SK-N-SH (cell line): ENCODE measurements at regions not wholly inside any gene's neighbourhood (a gene's known extent, or its start where the extent isn't known, plus 50 kb on each side); places are given as distances from the start of the nearest gene placed in this dataset.

ENCODE experiments used
- CTCF ChIP-seq: fragments of 200-600 bp; sonication (generic); IDR thresholded peaks from 2 replicates; pipeline ENCODE4 v1.6.1; 2017; ENCODE audit warnings: antibody characterized with exemption, mild to moderate bottlenecking, moderate library complexity
- EZH2phosphoT487 ChIP-seq: fragments of 200-600 bp; sonication (generic); IDR thresholded peaks from 2 replicates; pipeline ENCODE4 v1.6.1; 2017; ENCODE audit warnings: low read depth, mixed run types, mild to moderate bottlenecking, antibody characterized with exemption, moderate library complexity, borderline replicate concordance
- FOXJ3 ChIP-seq: sonication (generic); formaldehyde crosslinking; IDR thresholded peaks from 2 replicates; pipeline ENCODE4 v1.5.1; 2020; ENCODE audit warnings: mild to moderate bottlenecking, missing genetic modification reagents
- FOXM1 ChIP-seq: IDR thresholded peaks from 2 replicates; pipeline ENCODE4 v1.4.0; 2012; ENCODE audit warnings: low read depth, mild to moderate bottlenecking
- GABPA ChIP-seq: IDR thresholded peaks from 2 replicates; pipeline ENCODE4 v1.4.0; 2012; ENCODE audit warnings: low read depth, mild to moderate bottlenecking
- JUND ChIP-seq: IDR thresholded peaks from 2 replicates; pipeline ENCODE4 v1.4.0; 2012
- MAX ChIP-seq: IDR thresholded peaks from 2 replicates; pipeline ENCODE4 v1.4.0; 2012; ENCODE audit warnings: low read depth
- MEF2A ChIP-seq: IDR thresholded peaks from 2 replicates; pipeline ENCODE4 v1.4.0; 2012; ENCODE audit warnings: low read depth, borderline replicate concordance
- RCOR1 ChIP-seq: fragments of 150-350 bp; IDR thresholded peaks from 2 replicates; pipeline ENCODE4 v1.6.1; 2017; ENCODE audit warnings: antibody characterized with exemption, low read length
- REST ChIP-seq: IDR thresholded peaks from 2 replicates; pipeline ENCODE4 v1.6.1; 2012; ENCODE audit warnings: mild to moderate bottlenecking, low read depth, low read length, moderate library complexity
- SIN3A ChIP-seq: IDR thresholded peaks from 2 replicates; pipeline ENCODE4 v1.6.1; 2012; ENCODE audit warnings: low read depth, mild to moderate bottlenecking, low read length, moderate library complexity, borderline replicate concordance
- SMC3 ChIP-seq: IDR thresholded peaks from 2 replicates; pipeline ENCODE4 v1.6.1; 2012; ENCODE audit warnings: low read depth, low read length, improper control_type of control experiment
- TCF12 ChIP-seq: IDR thresholded peaks from 2 replicates; pipeline ENCODE4 v1.4.0; 2012
- USF2 ChIP-seq: fragments of 150-350 bp; IDR thresholded peaks from 2 replicates; pipeline ENCODE4 v1.6.1; 2017; ENCODE audit warnings: antibody characterized with exemption, low read length, low read depth, borderline replicate concordance

- TF ChIP-seq CTCF (no peak), MAX (no peak), MEF2A (no peak), SMC3 (no peak), RCOR1 (no peak), REST (no peak), TCF12 (no peak), EZH2phosphoT487 (no peak), SIN3A (no peak), JUND (no peak), GABPA (no peak), FOXM1 (no peak), FOXJ3 (CRISPR knock-in tag) (no peak), USF2 (no peak)
These were observed 660.4 kb downstream of the TFAP2A start for GRCh38 chr6:9754515-9754914.
